Kidney (tissue), 13 donors: ENCODE measurements at regions not wholly inside any gene's neighbourhood (a gene's known extent, or its start where the extent isn't known, plus 50 kb on each side); places are given as distances from the start of the nearest gene placed in this dataset.
A peak's percentile ranks its signal among the peaks of the same experiment; 100 is the strongest.

Experiments
- DNase-seq, 5 donors: peaks; one replicate each; pipeline ENCODE4 v3.0.0-alpha.2; 2013 to 2020
- FAIRE-seq: peaks from 2 replicates; lab custom pipeline; 2012; peaks lifted over from hg19 to GRCh38; lab: Jason Lieb, UNC
- H3K27ac ChIP-seq, 2 donors: one replicate each; pipeline ENCODE4 v1.7.0; 2013; ENCODE audit warnings: low read depth in 2 of 2, low read length in 2 of 2, inconsistent platforms in 1 of 2
- H3K27me3 ChIP-seq: one replicate; pipeline ENCODE4 v1.7.1; 2013; ENCODE audit warnings: low read length, inconsistent platforms; ENCODE audit not compliant: control insufficient read depth, insufficient read depth
- H3K36me3 ChIP-seq, 3 donors: one replicate each; pipeline versions ENCODE4 v1.7.0 to v1.7.1; 2013; ENCODE audit warnings: low read length in 3 of 3, control low read depth in 1 of 3, inconsistent platforms in 1 of 3; ENCODE audit not compliant: insufficient read depth in 3 of 3, control insufficient read depth in 2 of 3
- H3K4me1 ChIP-seq, 3 donors: one replicate each; pipeline versions ENCODE4 v1.7.0 to v1.7.1; 2013; ENCODE audit warnings: low read length in 3 of 3, inconsistent platforms in 1 of 3, low read depth in 1 of 3; ENCODE audit not compliant: control insufficient read depth in 2 of 3, insufficient read depth in 2 of 3
- H3K4me3 ChIP-seq, 3 donors: one replicate each; pipeline versions ENCODE4 v1.7.0 to v1.8.1; 2013; ENCODE audit warnings: low read length in 3 of 3, control low read depth in 1 of 3, inconsistent platforms in 1 of 3
- H3K9ac ChIP-seq, 3 donors: one replicate each; pipeline versions ENCODE4 v1.7.0 to v1.7.1; 2013; ENCODE audit warnings: low read length in 3 of 3, control low read depth in 1 of 3, inconsistent platforms in 1 of 3
- H3K9me3 ChIP-seq, 3 donors: one replicate each; pipeline versions ENCODE4 v1.7.0 to v1.7.1; 2013; ENCODE audit warnings: low read length in 3 of 3, control low read depth in 1 of 3, inconsistent platforms in 1 of 3; ENCODE audit not compliant: control insufficient read depth in 2 of 3, insufficient read depth in 1 of 3
- intact Hi-C: fragments of 100-400 bp; cut with DNase I; formaldehyde crosslinking; loops from one replicate; pipeline ENCODE4 v1.11.1; 2022
- TF ChIP-seq, protein P1 (sequence below): IDR thresholded peaks from 3 replicates; pipeline ENCODE4 v1.5.1; 2012; ENCODE audit warnings: mild to moderate bottlenecking, moderate library complexity, borderline replicate concordance; ENCODE audit not compliant: insufficient read depth; ENCODE audit errors: extremely low read depth
- donor health status: control.
- donor health status: control.
- donor health status: control.
- donor health status: control.
- donor health status: control.
- donor health status: DM: yes; HTN: yes; CAD: no.
- donor health status: Normal renal cell carcinoma (clear cell type).

DNA sequence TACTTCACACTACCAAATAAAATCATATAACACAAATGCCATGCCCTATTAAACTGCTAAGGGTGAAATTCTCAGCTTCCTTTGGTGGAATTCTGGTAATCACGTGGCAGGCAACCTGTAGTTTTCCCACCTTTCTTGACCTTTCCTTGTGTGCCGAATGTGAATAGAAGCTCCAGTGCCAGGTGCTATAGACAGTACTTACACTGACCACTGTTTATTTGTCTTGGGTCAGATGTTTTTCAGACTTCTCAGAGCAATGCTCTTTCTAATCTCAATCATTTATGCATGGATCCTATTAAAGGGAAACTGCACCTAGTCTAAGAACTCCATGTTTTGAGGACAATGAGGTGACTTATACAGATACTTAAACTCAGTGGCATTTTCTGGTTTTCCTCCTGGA lies 296.8 kb upstream of the DIAPH2 start:
- H3K9me3 ChIP-seq, result no peaks in the 10 kb centered on the region
- no peak overlapping the region for H3K4me3 ChIP-seq
- peaks cover 6% of the 10 kb centered on the region for H3K27me3 ChIP-seq
- intact Hi-C loops, result no loop called here
- FAIRE-seq (no peak), DNase-seq (no peak)
- no peak overlapping the region for H3K9ac ChIP-seq
- TF ChIP-seq, protein P1, sequence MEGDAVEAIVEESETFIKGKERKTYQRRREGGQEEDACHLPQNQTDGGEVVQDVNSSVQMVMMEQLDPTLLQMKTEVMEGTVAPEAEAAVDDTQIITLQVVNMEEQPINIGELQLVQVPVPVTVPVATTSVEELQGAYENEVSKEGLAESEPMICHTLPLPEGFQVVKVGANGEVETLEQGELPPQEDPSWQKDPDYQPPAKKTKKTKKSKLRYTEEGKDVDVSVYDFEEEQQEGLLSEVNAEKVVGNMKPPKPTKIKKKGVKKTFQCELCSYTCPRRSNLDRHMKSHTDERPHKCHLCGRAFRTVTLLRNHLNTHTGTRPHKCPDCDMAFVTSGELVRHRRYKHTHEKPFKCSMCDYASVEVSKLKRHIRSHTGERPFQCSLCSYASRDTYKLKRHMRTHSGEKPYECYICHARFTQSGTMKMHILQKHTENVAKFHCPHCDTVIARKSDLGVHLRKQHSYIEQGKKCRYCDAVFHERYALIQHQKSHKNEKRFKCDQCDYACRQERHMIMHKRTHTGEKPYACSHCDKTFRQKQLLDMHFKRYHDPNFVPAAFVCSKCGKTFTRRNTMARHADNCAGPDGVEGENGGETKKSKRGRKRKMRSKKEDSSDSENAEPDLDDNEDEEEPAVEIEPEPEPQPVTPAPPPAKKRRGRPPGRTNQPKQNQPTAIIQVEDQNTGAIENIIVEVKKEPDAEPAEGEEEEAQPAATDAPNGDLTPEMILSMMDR, result no peak
- no peaks in the 10 kb centered on the region for H3K36me3 ChIP-seq
- no peaks in the 10 kb centered on the region for H3K4me1 ChIP-seq
- no peak overlapping the region for H3K27ac ChIP-seq

DNA sequence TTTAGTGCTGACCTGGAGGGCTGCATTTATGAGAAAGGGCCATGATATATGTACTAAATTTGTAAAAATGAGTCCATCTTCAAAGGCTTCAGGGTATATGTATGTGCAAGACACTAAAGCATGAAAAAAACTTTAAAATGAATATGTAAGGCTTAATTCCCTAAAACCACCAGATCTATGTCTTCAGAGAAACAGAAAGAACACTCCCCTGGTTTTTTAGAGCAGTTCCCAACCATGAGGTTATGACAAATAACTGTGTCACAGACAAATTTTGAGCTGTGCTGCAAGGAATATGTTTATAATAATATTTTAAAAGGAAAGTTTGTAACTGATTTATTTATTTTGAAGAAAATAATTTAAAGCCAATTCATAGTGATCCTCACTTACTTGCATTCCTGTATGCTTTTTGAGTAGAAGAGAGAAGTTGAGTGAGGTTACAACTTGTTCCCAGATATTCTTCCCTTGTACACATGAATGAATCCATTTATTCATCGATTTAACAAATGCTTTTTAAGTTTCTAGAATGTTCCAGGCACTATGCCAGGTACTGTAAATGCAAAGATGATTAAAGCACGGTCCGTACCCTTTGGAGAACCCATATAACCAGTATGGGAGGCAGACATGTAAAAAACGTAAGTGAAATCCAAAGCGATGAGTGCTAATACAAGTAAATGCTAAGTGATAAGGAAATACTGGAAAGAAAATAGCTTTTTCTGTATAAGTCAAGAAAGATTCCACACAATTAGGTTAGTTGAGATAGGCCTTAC lies 295.2 kb upstream of the DIAPH2 start:
- DNase-seq (no peak), FAIRE-seq (peak; percentile 38)
- no peaks in the 10 kb centered on the region for H3K36me3 ChIP-seq
- TF ChIP-seq, protein P1, result no peak
- no peak overlapping the region for H3K9ac ChIP-seq
- H3K27ac ChIP-seq, result no peak overlapping the region
- no peaks in the 10 kb centered on the region for H3K9me3 ChIP-seq
- H3K4me1 ChIP-seq, result no peaks in the 10 kb centered on the region
- H3K4me3 ChIP-seq, result no peak overlapping the region
- intact Hi-C loops, result no loop called here
- H3K27me3 ChIP-seq, result peaks cover 6% of the 10 kb centered on the region

DNA sequence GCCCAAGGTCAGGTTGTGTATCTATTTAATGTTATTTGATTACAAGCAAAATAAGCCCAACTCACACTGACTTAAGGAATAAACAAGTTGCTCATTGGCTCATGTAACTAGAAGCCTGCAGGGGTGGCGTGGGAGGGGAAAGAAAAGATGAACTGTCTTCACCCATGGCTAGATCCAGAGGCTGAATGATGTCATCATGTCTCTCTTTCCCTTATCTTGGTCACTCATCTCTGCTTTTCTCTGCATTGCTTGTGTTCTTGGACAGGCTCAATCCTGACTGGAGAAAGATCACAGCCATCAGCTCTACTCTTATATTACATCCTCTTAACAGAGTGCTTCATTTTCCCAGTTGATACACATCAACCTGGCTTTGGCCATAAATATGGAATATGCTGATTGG lies 290.0 kb upstream of the DIAPH2 start:
- peaks cover 4% of the 10 kb centered on the region for H3K27me3 ChIP-seq
- DNase-seq, result peak in 3 of 5 donors; percentile 26 to 43 (median 39)
- no peaks in the 10 kb centered on the region for H3K4me1 ChIP-seq
- no peaks in the 10 kb centered on the region for H3K36me3 ChIP-seq
- no peak overlapping the region for H3K9ac ChIP-seq
- intact Hi-C loops, result no loop called here
- no peak overlapping the region for H3K4me3 ChIP-seq
- no peaks in the 10 kb centered on the region for H3K9me3 ChIP-seq
- no peak overlapping the region for H3K27ac ChIP-seq
- TF ChIP-seq, protein P1, result no peak
- no peak for FAIRE-seq
